HepG2 (cell line): ENCODE measurements at regions not wholly inside any gene's neighbourhood (a gene's known extent, or its start where the extent isn't known, plus 50 kb on each side); places are given as distances from the start of the nearest gene placed in this dataset.

Experiments used
- ATAC-seq: fragments of 200-7000 bp; cut with Tn5 transposase; 3 replicates; pipeline ENCODE4 v1.9.1; 2020; ENCODE audit warnings: mild to moderate bottlenecking, moderate library complexity
- BruUV-seq: library from RNA; stranded (reverse); fragments of 400-500 nt; replicated peaks from 2 replicates; lab custom pipeline; 2021; lab: Mats Ljungman, UMichigan
- CTCF ChIA-PET: fragments of 300-600 bp; formaldehyde crosslinking; extraction: SDS; loops from one replicate; lab custom pipeline; 2021; ENCODE audit warnings: low total read pairs, inconsistent platforms, low intra/inter-chr PET ratio; lab: Yijun Ruan, JAX
- POLR2A ChIA-PET: fragments of 350-600 bp; sonication (Branson Sonifier 250); formaldehyde crosslinking; loops from one replicate; lab custom pipeline; 2020; ENCODE audit warnings: antibody characterized with exemption, inconsistent platforms; lab: Yijun Ruan, JAX
- DNase-seq: peaks from one replicate; pipeline ENCODE4 v3.0.0-alpha.2; 2015; ENCODE audit warnings: low spot score
- FAIRE-seq: peaks from 3 replicates; lab custom pipeline; 2011; peaks lifted over from hg19 to GRCh38; lab: Jason Lieb, UNC
- H2AFZ ChIP-seq: one replicate; pipeline ENCODE4 v1.6.1; 2011; ENCODE audit warnings: low read length, inconsistent platforms
- H3K27ac ChIP-seq: fragments of 300-600 bp; 3 replicates; pipeline ENCODE4 v1.8.0; 2011; ENCODE audit warnings: mixed run types, mild to moderate bottlenecking, mixed read lengths, low read length, inconsistent platforms; ENCODE audit not compliant: insufficient read depth; ENCODE audit errors: extremely low read length
- H3K27me3 ChIP-seq, 2 experiments: fragments of 200-600 bp in 1 of 2; 2 replicates in 1 of 2; 3 replicates in 1 of 2; pipeline versions ENCODE4 v1.6.0 to v1.8.0; 2011; ENCODE audit warnings: low read length in 2 of 2, mild to moderate bottlenecking in 2 of 2, moderate library complexity in 2 of 2, inconsistent platforms in 1 of 2; ENCODE audit not compliant: insufficient read depth in 2 of 2, control insufficient read depth in 1 of 2
- H3K36me3 ChIP-seq, 2 experiments: fragments of 200-600 bp in 1 of 2; replicated peaks in 1 of 2; 2 replicates in 1 of 2; 3 replicates in 1 of 2; pipeline versions ENCODE4 v1.5.1 to v1.8.0; 2011; ENCODE audit warnings: low read length in 2 of 2, inconsistent platforms in 1 of 2; ENCODE audit not compliant: insufficient read depth in 2 of 2, control insufficient read depth in 1 of 2
- H3K4me1 ChIP-seq: 2 replicates; pipeline ENCODE4 v1.5.1; 2012; ENCODE audit warnings: low read length, inconsistent platforms; ENCODE audit not compliant: insufficient read depth
- H3K4me2 ChIP-seq: 2 replicates; pipeline ENCODE4 v1.6.0; 2011; ENCODE audit warnings: low read depth, low read length, inconsistent platforms
- H3K4me3 ChIP-seq, 3 experiments: fragments of 200-600 bp in 1 of 3; sonication (generic), shearing (Covaris generic) in 1 of 3; replicated peaks in 1 of 3; 2 replicates each; pipeline ENCODE4 v1.5.1; 2011 to 2016; ENCODE audit warnings: low read length in 3 of 3, inconsistent platforms in 2 of 3, low read depth in 2 of 3, mild to moderate bottlenecking in 2 of 3, control low read depth in 1 of 3, mixed read lengths in 1 of 3; ENCODE audit not compliant: insufficient read depth in 1 of 3
- H3K79me2 ChIP-seq: one replicate; pipeline ENCODE4 v1.6.1; 2011; ENCODE audit warnings: low read length, inconsistent platforms; ENCODE audit not compliant: insufficient read depth
- H3K9ac ChIP-seq: 2 replicates; pipeline ENCODE4 v1.6.0; 2011; ENCODE audit warnings: mild to moderate bottlenecking, low read depth, low read length, inconsistent platforms; ENCODE audit not compliant: insufficient read depth
- H3K9me3 ChIP-seq: 2 replicates; pipeline ENCODE4 v1.5.1; 2012; ENCODE audit warnings: mild to moderate bottlenecking, low read length
- H4K20me1 ChIP-seq: 2 replicates; pipeline ENCODE4 v1.6.0; 2011; ENCODE audit warnings: inconsistent platforms, mild to moderate bottlenecking, low read length, moderate library complexity; ENCODE audit not compliant: insufficient read depth
- FOXM1 ChIP-seq: sonication (generic); formaldehyde crosslinking; IDR thresholded peaks from 2 replicates; pipeline ENCODE4 v1.5.0; 2020; ENCODE audit warnings: missing genetic modification reagents
- HNF4A ChIP-seq: sonication (generic); formaldehyde crosslinking; IDR thresholded peaks from 2 replicates; pipeline ENCODE4 v1.4.0; 2020; ENCODE audit warnings: missing genetic modification reagents
- MYC ChIP-seq: sonication (generic); formaldehyde crosslinking; IDR thresholded peaks from 2 replicates; pipeline ENCODE4 v1.9.0; 2021; ENCODE audit warnings: missing genetic modification reagents, borderline replicate concordance
- PTBP1 ChIP-seq: fragments of 200-400 bp; formaldehyde crosslinking; IDR thresholded peaks from 2 replicates; pipeline ENCODE4 v1.6.1; 2018; ENCODE audit warnings: low read length, low read depth; ENCODE audit not compliant: poor library complexity, severe bottlenecking
- SP1 ChIP-seq, 2 experiments: fragments of 450-650 bp in 1 of 2; sonication (generic) in 1 of 2; formaldehyde crosslinking in 1 of 2; IDR thresholded peaks; 2 replicates each; pipeline versions ENCODE4 v1.4.0 to v1.6.1; 2016 to 2020; ENCODE audit warnings: missing genetic modification reagents in 1 of 2
- TCF7L2 ChIP-seq: IDR thresholded peaks from 2 replicates; pipeline ENCODE4 v1.6.1; 2011; ENCODE audit warnings: mild to moderate bottlenecking, low read depth, low read length, moderate library complexity
- ZNF274 ChIP-seq: sonication (generic); formaldehyde crosslinking; IDR thresholded peaks from 2 replicates; pipeline ENCODE4 v1.5.1; 2020; ENCODE audit warnings: mild to moderate bottlenecking, missing genetic modification reagents
- ZNF619 ChIP-seq: sonication (generic); formaldehyde crosslinking; IDR thresholded peaks from 2 replicates; pipeline ENCODE4 v1.4.0; 2020; ENCODE audit warnings: mild to moderate bottlenecking, missing genetic modification reagents
- ZNF660 ChIP-seq: sonication (generic); formaldehyde crosslinking; IDR thresholded peaks from 2 replicates; pipeline ENCODE4 v1.5.1; 2020; ENCODE audit warnings: mild to moderate bottlenecking, low read depth, missing genetic modification reagents, borderline replicate concordance
- ZNF780A ChIP-seq: sonication (generic); formaldehyde crosslinking; IDR thresholded peaks from 2 replicates; pipeline ENCODE4 v1.8.0; 2022; ENCODE audit warnings: mild to moderate bottlenecking, missing genetic modification reagents, moderate library complexity
- ZNF781 ChIP-seq: sonication (generic); formaldehyde crosslinking; IDR thresholded peaks from 2 replicates; pipeline ENCODE4 v1.5.1; 2020; ENCODE audit warnings: borderline replicate concordance, mild to moderate bottlenecking, missing genetic modification reagents; ENCODE audit errors: not compliant biosample characterization
- ZSCAN31 ChIP-seq: sonication (generic); formaldehyde crosslinking; IDR thresholded peaks from 2 replicates; pipeline ENCODE4 v1.5.0; 2020; ENCODE audit warnings: low read depth, mild to moderate bottlenecking, missing genetic modification reagents
- WGBS: methylation state at CpG from one replicate; pipeline ENCODE4 v1.1.6; 2017; ENCODE audit warnings: low lambda C conversion rate; 5-methylcytosine and 5-hydroxymethylcytosine counted together
- in situ Hi-C: cut with HindIII; loops from 2 replicates; pipeline ENCODE4 v1.10.0; 2017; ENCODE audit warnings: low pct_unique_long_range_greater_than_20kb; ENCODE audit not compliant: extremely low pct_ligation_motif_present
- intact Hi-C: fragments of 100-400 bp; cut with micrococcal nuclease; formaldehyde crosslinking; loops from one replicate; pipeline ENCODE4 v1.10.0; 2022; ENCODE audit not compliant: unreplicated experiment
- TF ChIP-seq, protein P1 (sequence below): sonication (generic); formaldehyde crosslinking; IDR thresholded peaks from 2 replicates; pipeline ENCODE4 v1.5.0; 2020; ENCODE audit warnings: mild to moderate bottlenecking, low read depth, missing genetic modification reagents, borderline replicate concordance

DNA sequence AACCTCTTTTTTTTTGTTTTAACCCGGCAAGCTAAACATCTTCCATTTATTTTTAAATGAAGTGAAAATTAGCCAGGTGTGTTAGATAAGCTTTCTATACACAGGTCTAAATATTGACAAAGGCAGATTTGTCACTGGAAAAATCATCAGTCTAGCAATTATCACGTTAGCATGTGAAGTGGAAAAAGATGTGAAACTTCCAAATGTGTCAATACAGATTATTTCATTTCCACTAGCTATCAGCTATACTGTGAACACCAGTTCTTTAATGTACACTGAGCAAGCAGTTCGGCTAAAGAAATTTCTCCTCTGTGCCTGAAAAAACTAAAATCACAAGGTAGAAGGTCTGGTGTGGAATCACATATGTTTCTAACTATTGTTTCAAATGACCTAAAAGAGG is 96.6 kb upstream of the G2E3 start (continued):
- TF ChIP-seq, protein P1, sequence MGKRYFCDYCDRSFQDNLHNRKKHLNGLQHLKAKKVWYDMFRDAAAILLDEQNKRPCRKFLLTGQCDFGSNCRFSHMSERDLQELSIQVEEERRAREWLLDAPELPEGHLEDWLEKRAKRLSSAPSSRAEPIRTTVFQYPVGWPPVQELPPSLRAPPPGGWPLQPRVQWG (CRISPR knock-in tag): no peak

DNA sequence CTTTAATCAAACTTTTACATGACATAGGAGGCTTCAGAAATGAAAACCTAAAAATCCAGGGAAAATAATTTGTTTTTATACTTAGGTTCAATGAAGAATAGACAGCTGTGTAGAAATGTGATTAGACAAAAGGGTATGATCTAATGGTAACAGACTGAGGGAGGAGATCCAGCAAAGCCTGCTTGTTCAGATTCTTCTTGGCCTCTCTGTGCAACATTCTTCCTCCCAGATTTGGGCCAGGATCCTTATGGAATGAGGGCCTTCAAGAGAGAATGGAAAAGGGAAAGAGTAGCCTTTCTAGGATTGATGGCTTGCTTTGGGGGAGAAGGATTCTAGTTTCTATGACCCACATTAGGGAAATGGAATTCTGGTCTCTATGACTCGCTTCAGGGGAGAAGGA is 94.5 kb upstream of the G2E3 start:
- Histone ChIP-seq H4K20me1 (no peaks in the 10 kb centered on the region), H3K9me3 (no peaks in the 10 kb centered on the region), H3K27ac (no peak overlapping the region), H2AFZ (no peak overlapping the region), H3K79me2 (no peaks in the 10 kb centered on the region), H3K27me3 (no peaks in the 10 kb centered on the region), H3K4me1 (no peaks in the 10 kb centered on the region), H3K36me3 (no peaks in the 10 kb centered on the region), H3K4me3 (no peak overlapping the region), H3K4me2 (no peak overlapping the region), H3K9ac (no peak overlapping the region)
- TF ChIP-seq FOXM1 (CRISPR knock-in tag): no peak
- TF ChIP-seq TCF7L2: no peak
- no peak for TF ChIP-seq ZSCAN31 (CRISPR knock-in tag)
- TF ChIP-seq ZNF660 (CRISPR knock-in tag): no peak
- TF ChIP-seq HNF4A (CRISPR knock-in tag): no peak
- TF ChIP-seq MYC (CRISPR knock-in tag): no peak
- no peak for TF ChIP-seq SP1 (IDR thresholded peaks at IDR 0.05)
- no peak for TF ChIP-seq SP1 (CRISPR knock-in tag; IDR thresholded peaks at IDR 0.05)
- no peak for TF ChIP-seq ZNF274 (CRISPR knock-in tag)
- no peak for TF ChIP-seq ZNF780A (CRISPR knock-in tag)
- TF ChIP-seq ZNF619 (CRISPR knock-in tag): no peak
- no peak for TF ChIP-seq PTBP1
- TF ChIP-seq ZNF781: no peak
- 0% methylated on average over 1 of the region's 1 CpG for WGBS
- ChIA-PET POLR2A (no interaction called here), CTCF (no interaction called here)
- intact Hi-C loops: no loop called here
- in situ Hi-C loops: no loop called here
- no peak for DNase-seq
- ATAC-seq: no peak
- no peak for FAIRE-seq
- no TSS peak for BruUV-seq
